ENCODE measurements at regions not wholly inside any gene's neighbourhood (a gene's known extent, or its start where the extent isn't known, plus 50 kb on each side); places are given as distances from the start of the nearest gene placed in this dataset.

DNA sequence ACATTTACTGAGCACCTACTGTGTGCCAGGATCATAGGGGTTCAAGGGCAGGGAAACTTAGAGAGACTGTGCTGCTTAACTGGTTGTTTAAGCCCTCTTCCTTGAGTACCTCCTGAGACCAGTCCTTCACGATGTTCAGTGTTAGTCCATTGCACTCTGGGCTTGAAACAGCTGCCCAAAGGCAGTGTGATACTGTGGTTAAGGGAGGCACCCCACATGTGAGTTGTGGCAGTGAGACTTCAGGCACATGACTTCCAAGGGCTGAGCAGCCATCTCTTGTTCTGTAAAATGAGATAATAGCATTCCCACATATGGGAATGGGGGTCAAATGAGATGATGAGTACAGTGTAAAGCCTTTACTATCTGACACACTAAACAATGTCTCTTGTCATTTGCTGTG lies 75.1 kb downstream of the LINGO1 start:
- DNase-seq = no peak

DNA sequence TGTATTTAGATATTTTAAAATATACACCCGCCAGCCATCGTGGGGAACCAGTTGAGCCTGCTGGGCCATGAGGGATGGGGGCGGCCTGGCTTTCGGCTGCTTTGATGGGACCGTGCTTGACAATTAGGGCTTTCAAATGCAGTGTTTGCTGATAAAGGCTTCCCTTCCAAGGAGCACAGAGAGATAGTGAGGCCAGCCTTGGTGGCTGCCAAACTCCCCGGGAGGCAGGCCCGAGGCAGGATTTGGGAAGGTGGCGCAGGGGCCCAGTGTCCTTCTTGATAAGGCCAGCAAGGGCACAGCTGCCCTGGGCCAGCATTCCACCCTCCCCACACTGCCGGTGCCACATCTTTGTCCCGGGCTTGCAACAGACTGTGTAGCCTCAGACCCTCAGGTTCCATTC lies 75.6 kb downstream of the LINGO1 start:
- DNase-seq = no peak

GRCh38 chr15:77556622-77557021 lies 76.1 kb downstream of the LINGO1 start:
- no peak for DNase-seq

GRCh38 chr15:77555232-77555631 lies 77.5 kb downstream of the LINGO1 start:
- no peak for DNase-seq

- DNase-seq = no peak
Measured at GRCh38 chr15:77554306-77555080, 78.2 kb downstream of the LINGO1 start.

GRCh38 chr15:77553695-77554094 lies 79.0 kb downstream of the LINGO1 start:
- DNase-seq = no peak

DNA sequence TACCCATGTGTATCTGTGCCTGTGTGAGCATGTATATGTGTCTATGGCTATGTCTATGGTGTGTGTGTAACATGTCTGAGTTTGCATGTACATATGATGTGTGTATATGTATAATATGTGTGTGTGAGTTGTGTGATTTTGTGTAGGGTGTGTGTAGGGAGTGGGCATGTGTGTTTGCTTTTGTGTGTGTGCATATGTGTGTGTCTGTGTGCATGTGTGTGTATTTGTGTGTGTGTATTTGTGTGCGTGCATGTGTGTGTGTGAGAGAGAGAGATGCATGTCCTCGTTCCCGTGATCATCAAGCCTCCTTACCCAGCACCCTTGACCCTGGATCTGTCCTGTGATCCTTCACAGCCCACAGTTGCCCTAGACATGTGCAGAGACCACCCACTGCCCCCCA lies 79.5 kb downstream of the LINGO1 start:
- no peak for DNase-seq

GRCh38 chr15:77552066-77552465 lies 80.6 kb downstream of the LINGO1 start:
- no peak for DNase-seq

GRCh38 chr15:77550301-77551251 lies 82.1 kb downstream of the LINGO1 start:
- DNase-seq = no peak

- DNase-seq = no peak
Measured at GRCh38 chr15:77549576-77550288, 83.0 kb downstream of the LINGO1 start.

GRCh38 chr15:77548589-77549557 lies 83.8 kb downstream of the LINGO1 start:
- no peak for DNase-seq

GRCh38 chr15:77547801-77548588 lies 84.7 kb downstream of the LINGO1 start:
- no peak for DNase-seq

DNA sequence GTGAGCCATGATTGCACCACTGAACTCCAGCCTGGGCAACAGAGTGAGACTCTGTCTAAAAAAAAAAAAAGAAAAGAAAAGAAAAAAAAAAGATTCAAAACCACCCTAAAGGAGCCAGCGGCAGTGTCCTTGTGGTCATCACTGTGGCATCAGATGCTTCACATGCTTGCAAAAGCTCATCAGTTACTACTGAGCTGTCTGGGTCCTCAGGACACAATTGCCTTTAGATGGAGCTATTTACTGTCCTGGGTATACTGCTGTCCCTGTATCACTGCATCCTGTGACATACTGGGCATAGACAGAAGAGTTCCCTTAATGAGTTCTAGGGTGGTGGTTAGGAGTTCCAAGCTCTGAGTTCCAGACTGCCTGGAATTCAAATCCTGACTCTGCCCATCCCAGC lies 85.8 kb downstream of the LINGO1 start:
- no peak for DNase-seq

DNA sequence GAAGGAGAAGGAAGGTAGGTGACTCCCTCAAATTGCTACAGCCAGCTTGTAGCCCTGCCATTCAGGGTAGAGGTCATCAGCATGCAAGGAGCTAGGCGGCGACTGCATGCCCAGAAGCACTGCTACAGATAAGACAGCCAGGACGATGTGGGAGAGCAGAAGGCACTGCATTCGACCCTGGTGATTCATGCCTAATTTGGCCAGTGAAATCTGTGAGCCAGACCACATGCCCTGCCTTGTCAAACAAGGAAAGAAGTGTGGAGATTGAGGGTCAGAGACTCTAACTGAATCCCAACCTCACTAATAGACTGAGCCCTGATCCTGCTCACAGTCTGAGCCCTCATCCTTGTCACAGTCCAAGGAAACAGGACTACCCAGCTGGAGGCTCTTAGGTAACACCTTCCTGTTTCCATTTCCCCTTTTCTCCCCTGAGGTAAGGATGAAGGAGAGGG lies 86.6 kb downstream of the LINGO1 start:
- DNase-seq = no peak

GRCh38 chr15:77545058-77545457 lies 87.7 kb downstream of the LINGO1 start:
- DNase-seq = no peak

DNA sequence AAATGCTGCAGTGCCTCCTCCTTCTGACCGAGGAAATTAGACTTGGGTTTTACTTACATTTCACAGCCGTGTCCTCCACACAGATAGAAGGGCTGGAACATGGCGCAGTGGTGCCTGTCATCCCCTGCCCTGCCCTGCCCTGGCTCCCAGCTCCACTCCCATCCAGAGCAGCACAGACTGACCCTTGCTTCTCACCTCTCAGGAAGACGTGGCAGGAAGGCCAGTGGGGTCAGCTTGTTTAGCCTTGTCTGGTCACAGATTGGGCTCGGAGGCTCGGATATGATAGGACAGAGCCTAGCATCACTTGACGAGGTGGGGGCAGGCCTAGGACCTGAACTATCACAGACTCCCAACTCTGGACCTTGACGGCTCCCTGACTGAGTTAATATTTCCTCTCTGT lies 88.5 kb downstream of the LINGO1 start:
- DNase-seq = no peak

GRCh38 chr15:77543159-77543882 lies 89.4 kb downstream of the LINGO1 start:
- peak; percentile 86 for DNase-seq

GRCh38 chr15:77542491-77543001 lies 90.2 kb downstream of the LINGO1 start:
- DNase-seq = no peak

DNA sequence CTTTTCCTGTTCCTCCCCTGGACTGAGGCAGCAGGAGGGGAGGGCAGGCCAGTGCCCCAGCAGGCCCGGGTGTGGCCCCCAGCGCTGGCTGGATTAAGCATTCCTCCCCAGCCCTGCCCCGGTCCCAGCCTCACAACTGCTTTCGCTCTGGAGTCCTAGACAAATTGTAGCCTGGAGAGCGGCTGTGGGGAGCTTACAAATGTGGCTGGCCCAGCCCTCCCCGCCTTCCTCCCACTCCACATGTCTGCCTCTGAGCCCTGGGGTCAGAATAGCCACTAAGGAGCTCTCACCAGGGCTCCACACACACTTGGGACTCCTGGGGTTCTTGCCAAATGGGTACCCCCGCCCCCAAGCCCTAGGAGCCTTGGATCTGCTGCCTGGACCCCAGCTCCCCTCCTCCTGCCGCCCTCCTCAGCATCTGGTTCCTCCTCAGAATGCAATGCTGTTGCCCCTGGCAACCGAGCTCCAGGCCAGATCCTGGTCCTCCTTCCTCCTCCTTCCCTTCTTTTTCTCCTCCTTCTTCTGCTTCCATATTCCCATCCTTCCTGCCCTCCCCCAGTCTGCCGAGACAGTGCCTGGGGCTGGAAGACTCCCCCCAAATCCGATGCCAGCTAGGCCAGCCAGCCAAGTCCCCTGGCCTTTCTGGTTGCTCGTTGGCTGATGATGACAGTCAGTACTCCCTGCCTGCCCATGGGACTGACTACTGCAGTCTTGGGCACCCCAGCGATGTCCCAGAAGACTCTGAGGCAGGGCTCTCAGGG lies 91.1 kb downstream of the LINGO1 start:
- no peak for DNase-seq
